NCI-H1417 treated with DMSO at 0.1 percent for 48 hours (cell line): ENCODE measurements at regions not wholly inside any gene's neighbourhood (a gene's known extent, or its start where the extent isn't known, plus 50 kb on each side); places are given as distances from the start of the nearest gene placed in this dataset.

ENCODE experiments used
- DNase-seq: peaks from one replicate; lab custom pipeline; 2025; lab: John Stamatoyannopoulos, UW

DNA sequence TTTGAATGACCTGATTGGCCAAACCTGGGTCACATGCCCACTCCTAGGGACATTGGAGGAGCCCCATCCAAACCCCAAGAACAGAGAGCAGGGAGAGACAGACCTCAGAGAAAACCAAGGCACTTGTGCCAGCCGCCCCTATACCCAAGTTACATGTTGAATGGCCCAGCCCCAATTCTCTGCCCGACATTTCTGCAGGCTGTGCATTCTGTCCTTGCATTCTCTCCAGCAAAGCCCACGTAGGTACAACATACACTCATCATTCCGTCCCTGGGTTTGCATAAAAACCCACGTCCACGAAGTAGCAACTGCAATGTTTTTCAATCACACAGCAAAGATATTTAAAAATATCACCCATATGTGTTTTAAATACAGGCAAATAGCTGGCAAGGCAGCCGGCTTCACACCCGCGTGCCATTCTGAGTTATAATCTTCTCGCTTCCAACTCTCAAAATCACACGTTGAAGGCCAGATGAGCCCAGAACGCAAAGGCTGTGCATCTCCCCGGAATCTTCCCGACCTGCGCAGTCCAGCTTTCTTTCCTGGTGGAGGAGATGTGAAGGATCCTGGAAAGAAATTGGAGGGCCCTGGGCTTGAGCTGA, 91.7 kb upstream of the MYL2 start:
- DNase-seq, result no peak

DNA sequence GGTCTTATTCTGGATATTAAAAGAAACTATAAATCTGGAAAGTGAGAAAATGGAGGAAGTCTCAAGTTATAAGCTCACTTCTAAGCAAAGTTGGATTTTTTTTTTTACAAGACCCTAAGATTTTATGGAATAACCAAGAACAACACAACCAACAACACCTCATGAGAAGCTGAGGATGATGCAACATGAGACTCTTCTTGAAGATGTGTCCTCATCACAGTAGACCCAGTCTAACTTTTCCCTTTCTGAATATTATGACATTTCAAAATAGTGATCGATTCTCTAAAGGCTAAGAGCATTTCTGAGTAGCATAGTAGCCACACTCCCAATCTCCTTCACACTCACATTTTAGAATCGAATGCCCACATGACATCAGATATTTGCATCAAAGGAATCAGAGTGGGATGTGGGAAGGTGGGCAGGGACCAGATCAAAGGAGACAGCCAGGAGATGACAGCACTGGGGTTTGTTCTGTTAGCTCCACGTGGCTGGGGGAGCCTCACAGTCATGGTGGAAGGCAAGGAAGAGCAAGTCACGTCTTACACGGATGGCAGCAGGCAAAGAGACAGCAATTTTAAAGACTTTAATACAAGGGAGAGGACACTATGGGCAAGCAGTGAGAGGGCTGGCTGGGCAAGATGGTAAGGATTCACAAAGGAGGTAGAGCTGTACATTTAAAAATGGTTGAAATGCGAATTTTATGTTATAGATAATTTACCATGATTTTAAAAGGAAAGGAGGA, 90.7 kb upstream of the MYL2 start:
- DNase-seq, result no peak

DNA sequence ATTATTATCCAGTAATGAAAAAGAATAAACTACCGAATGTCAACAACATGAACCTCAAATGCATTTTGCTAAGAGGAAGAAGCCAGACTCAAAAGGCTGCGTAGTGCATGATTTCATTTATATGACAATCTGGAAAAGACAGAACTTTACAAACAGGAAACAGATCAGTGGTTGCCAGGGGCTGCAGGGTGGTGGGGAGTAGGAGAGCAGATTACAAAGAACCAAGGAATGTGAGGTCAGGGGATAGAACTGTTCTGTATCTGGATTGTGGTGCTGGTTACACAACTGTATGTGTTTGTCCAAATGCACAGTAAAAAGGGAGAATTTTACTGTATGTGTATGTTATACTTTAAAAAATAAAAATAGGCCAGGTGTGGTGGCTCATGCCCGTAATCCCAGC, 89.7 kb upstream of the MYL2 start:
- DNase-seq, result no peak

DNA sequence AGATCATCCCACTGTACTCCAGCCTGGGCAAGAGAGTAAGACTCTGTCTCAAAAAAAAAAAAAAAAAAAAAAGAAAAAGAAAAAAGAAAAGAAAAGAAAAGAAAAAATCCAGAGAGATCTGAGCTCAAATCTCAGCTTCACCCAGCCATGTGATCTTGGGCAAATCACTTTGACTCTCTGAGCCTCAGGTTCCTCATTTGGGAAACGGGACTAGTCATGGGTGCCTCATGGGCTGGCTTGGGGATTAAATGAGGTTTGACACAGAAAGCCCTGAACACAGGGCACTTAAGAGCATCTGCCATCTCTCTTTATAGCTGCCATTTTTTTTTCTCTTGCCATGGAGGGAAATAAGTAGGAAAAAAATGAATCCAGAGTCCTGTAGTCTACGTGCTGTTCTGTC, 86.2 kb upstream of the MYL2 start:
- DNase-seq, result no peak

DNA sequence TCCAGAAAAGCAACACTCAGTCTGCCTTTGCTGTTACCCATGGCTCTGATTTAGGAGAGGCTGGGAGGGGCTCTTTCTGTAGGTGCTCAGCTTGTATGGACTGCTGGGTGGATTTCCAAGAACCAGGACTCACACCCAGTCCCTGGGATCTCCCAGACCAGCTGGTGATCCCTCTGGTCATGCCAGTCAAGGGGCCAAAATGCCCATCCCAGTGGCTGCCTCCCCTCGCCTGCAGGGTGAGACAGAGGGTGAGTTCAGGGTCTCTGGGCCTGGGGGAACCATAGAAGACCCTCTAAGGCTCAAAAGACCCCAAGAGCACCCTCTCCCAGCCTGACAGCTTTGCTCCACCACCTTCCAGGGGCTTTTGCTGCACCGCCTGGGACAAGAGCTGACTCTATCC, 78.6 kb upstream of the MYL2 start:
- no peak for DNase-seq

DNA sequence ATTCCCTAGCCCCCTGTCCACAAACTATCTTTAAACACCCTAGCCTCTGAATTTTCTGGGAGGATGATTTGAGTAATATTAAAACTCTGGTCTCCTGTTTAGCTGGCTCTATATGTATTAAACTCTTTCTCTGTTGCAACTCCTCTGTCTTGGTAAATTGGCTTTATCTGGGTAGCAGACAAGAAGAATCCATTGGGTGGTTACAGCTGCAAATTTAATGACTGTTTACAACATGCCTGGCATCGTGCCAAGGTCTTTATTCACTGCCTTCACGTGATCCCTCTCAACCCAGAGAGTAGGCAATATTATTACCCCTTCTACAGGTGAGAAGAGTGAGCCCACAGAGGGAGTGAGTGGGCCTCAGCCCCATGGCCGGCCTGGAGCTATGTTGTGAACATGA, 77.8 kb upstream of the MYL2 start:
- DNase-seq, result no peak

DNA sequence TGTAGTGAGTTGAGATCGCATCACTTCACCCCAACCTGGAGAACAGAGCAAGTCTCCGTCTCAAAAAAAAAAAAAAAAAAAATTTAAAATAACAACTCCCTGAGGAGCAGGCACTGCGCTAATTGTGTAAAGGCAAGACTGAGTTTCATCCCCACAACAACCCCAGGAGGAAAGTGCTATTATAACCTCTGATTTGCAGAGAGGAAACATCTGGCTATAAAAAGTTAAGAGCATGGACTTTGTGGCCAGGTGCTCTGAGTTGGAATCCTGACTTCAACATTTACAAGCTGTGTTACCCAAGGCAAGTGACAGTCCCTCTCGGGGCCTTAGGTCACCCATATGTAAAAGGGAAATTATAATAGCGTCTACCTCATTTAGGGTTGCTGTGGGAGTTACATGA, 76.0 kb upstream of the MYL2 start:
- no peak for DNase-seq

DNA sequence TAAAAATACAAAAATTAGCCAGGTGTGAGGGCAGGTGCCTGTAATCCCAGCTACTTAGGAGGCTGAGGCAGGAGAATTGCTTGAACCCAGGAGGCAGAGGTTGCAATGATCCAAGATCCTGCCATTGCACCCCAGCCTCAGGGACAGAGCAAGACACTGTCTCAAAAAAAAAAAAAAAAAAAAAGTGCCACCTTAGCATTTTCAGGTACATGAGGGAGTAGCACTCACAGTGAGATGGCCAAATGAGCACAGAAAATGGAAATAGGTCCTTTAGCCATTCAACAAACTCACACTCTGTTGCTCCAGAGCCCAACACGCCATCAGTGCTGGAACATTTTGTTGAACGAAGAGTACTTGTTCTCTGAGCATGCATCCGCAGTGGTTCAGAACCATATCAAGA, 75.2 kb upstream of the MYL2 start:
- DNase-seq, result no peak

DNA sequence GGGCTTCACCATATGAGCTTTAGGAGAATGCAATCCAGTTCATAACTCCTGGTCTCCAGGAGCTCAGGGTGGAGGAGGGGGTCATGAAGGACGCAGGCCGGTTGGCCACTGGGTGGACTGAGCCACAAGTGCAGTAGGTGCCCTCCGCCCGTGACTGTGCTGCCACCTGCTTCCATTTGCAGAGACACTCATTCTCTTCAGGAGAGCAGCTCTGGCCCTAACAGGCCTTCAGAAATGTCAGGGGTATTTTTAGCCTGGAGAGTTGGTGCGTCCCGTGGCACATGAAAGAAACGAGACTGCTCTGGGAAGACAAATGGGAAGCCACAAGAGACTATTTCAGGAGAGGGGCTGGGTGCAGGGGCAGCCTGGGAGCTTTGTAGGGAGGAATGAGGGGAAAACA, 74.6 kb upstream of the MYL2 start:
- DNase-seq, result no peak

DNA sequence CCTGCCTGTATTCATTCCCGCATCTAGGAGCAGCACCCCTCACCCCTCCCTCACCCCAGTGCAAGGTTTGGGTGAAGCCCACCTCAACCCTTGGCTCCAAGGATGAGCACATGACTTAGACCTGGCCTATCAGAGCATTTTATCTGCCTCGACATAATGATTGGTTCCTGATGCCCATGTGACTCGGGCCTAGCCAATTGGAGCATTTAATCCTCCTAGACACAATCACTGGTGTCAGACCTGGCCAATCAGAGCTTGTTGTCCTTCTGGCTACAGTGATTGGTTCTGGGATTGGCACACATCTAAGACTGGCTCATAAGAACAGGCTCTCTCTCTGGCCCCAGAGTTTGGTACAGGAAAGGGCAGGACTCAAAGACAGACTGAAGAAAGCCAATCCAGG, 73.1 kb upstream of the MYL2 start:
- no peak for DNase-seq

DNA sequence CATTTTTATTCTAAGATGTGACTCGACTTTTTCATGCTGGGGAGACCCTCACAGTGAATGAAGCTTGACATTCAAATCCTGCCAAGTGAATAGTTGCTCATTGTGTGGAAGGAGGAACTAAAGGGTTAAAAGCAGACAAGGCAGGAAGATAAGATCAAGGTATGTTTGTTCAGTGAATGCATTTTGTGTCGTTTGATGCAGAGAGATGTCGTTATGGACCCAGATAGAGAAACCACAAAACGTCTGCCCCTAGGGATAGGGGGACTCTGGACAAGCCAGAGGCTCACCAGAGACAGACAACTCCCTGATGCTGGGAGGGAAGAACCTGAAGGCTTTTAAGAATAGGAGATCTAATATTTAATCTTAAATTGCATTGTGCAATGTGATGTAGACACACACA, 72.5 kb upstream of the MYL2 start:
- DNase-seq, result no peak

DNA sequence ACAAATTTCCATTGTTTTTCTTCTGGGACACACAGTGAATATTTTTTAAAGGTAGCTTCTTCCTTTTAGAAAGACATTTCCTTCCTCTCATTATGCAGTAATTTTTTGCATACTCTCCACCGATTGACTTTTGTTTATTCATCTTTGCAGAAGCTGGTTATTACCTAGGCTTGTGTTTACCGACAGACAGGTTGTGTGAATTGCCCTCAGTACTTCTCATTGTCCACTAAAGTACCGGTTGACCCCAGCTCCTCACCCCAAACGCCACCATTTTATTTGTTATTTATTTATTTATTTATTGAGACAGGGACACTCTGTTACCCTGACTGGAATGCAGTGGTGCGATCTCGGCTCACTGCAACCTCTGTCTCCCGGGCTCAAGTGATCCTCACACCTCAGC, 63.4 kb upstream of the MYL2 start:
- DNase-seq, result no peak

DNA sequence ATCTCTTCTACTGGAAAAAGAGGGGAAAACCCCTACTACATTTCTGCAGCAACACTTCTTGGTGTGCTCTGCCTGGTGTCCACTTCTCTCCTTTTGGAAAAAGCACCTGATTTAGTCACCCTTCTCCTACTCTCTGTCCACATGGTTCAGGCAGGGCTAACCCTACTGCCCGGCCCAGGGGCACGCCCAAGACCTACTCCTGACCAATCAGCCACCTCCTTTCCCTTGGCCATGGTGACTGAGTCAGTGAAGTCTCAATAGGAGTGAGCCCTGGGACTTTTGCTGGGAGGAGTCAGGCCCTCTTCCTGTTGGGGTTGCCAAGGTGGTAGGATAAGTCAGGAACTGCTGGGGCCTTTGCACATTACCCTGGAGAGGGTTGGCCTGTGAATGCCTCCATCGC, 52.5 kb upstream of the MYL2 start:
- no peak for DNase-seq

DNA sequence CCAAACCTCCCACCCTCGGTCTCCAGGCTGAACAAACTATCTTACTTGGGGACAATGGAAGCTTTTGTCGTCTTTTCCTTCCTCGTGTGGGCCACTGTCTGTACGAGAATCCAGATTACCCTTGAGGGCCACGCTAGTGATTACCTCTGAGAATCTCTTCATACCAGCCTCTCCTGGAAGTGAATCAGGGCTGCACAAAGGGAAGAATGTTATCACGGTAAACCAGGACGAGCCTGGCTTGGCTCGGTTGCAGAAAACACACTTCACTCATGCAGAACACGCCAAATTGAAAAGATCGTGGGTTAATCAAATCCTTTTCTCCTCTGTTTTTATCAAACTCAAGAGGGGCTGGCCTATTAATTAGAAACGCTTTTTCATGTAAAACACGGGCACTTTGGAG, 51.6 kb upstream of the MYL2 start:
- DNase-seq, result no peak

DNA sequence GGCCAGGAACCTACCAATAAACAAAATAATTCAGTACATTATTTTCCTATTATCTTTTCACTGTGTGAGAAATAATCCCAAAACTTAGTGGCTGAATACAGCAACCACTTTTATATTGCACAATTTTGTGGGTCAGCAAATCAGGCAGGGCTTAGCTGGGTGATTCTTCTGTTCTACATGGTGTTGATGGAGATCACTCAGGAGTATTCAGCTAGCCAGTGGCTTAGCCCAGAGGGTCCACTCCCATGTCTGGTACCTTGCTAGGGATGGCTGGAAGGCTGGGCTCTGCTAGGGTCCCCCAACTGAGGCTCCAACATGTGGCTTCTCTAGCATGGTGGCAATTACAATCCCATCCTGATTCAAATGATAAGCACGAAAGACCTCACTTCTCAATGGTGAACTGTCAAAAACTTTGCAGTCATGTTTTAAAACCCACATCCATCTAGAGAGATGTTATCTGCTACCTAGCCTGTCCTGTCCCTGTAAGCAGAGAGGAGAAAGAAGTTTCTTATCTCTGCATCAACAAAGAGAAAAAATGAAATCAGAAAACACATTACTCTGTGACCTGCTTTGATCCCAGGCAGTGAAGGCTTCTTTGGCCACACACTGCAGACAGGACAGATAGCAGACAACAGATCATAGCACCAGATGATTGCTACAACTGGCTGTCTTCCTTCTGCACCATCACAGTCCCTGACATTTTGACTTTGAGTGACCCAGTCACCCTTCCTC, 51.0 kb upstream of the MYL2 start:
- no peak for DNase-seq
